22Rv1 (cell line): ENCODE measurements at regions not wholly inside any gene's neighbourhood (a gene's known extent, or its start where the extent isn't known, plus 50 kb on each side); places are given as distances from the start of the nearest gene placed in this dataset.

Experiments
- H3K27ac ChIP-seq: fragments of 450-650 bp; 2 replicates; pipeline ENCODE4 v1.5.1; 2017
- ZFX ChIP-seq: fragments of 450-650 bp; IDR thresholded peaks from 2 replicates; pipeline ENCODE4 v1.6.1; 2017; ENCODE audit warnings: antibody characterized with exemption, borderline replicate concordance
- TF ChIP-seq, protein P1 (sequence below): fragments of 450-650 bp; IDR thresholded peaks from 2 replicates; pipeline ENCODE4 v1.5.1; 2017; ENCODE audit warnings: mild to moderate bottlenecking

DNA sequence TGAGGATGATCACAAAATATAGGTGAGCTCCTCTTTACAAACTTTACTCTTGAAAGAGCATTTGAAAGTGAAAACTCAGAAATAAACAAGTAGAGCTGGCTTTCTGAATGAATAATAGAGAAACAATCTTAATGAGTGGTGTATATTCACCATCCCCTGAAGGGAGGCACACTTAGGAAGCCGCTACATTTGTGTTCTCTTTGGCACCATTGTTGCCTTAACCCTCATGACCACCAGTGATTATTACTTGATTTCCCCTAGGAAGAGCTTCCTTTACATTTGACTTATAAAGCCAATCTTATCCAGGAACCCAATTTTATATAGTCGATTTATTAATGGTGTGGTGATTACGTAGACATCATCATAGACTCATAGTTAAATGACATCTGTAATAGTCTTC is 883.9 kb downstream of the TBL1XR1 start:
- no peak for TF ChIP-seq ZFX
- TF ChIP-seq, protein P1, sequence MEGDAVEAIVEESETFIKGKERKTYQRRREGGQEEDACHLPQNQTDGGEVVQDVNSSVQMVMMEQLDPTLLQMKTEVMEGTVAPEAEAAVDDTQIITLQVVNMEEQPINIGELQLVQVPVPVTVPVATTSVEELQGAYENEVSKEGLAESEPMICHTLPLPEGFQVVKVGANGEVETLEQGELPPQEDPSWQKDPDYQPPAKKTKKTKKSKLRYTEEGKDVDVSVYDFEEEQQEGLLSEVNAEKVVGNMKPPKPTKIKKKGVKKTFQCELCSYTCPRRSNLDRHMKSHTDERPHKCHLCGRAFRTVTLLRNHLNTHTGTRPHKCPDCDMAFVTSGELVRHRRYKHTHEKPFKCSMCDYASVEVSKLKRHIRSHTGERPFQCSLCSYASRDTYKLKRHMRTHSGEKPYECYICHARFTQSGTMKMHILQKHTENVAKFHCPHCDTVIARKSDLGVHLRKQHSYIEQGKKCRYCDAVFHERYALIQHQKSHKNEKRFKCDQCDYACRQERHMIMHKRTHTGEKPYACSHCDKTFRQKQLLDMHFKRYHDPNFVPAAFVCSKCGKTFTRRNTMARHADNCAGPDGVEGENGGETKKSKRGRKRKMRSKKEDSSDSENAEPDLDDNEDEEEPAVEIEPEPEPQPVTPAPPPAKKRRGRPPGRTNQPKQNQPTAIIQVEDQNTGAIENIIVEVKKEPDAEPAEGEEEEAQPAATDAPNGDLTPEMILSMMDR = no peak
- no peak overlapping the region for H3K27ac ChIP-seq

DNA sequence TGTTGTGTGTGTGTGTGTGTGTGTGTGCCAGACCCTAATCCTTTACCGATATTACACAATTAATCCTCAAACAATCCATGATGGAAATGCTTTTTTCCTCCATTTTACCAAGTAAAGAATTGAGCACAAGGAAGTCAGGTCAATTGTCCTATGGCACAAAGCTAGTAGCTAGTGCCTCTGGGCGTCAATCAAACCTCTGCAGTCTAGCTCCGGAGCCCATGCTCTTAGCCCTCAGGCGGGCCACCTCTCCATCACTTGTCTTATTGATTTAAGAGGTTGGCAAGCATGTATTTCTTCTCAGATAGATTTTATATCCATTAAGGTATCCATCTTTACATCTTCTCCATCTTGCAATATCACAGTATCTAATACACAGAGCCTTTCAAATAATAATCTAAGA is 886.6 kb downstream of the TBL1XR1 start:
- H3K27ac ChIP-seq = no peak overlapping the region

GRCh38 chr3:176302271-176302670 is 895.0 kb downstream of the TBL1XR1 start:
- TF ChIP-seq ZFX = no peak
- H3K27ac ChIP-seq = no peak overlapping the region

More for the DNA sequence above, 886.6 kb downstream of the TBL1XR1 start:
- TF ChIP-seq, protein P1 = no peak
- TF ChIP-seq ZFX = no peak

GRCh38 chr3:176296066-176296597 is 901.1 kb downstream of the TBL1XR1 start:
- TF ChIP-seq ZFX = no peak
- TF ChIP-seq, protein P1 = no peak
- H3K27ac ChIP-seq = no peak overlapping the region

GRCh38 chr3:176293276-176293675 is 904.0 kb downstream of the TBL1XR1 start:
- H3K27ac ChIP-seq = no peak overlapping the region
- TF ChIP-seq, protein P1 = no peak
- TF ChIP-seq ZFX = no peak

- TF ChIP-seq, protein P1 = no peak
- TF ChIP-seq ZFX = no peak
- H3K27ac ChIP-seq = no peak overlapping the region
Observed at GRCh38 chr3:176286476-176287085, 910.7 kb downstream of the TBL1XR1 start.

DNA sequence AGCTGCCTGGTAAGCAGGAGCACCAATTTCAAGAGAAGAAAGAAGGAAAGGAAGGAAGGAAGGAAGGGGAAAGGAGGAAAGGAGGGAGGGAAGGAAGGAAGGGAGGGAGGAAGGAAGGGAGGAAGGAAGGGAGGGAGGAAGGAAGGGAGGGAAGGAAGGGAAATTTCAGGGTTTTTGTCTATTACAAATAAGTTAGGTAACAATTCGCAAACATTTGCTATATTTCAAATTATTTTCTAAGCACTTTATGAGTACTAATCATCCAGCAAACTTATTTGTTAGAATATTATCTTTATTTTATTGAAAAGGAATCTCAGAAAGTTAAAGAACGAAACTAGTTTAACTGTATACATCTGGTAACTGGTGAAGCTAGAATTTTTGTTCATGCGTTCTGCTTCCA is 921.7 kb downstream of the TBL1XR1 start:
- H3K27ac ChIP-seq = no peak overlapping the region
- TF ChIP-seq ZFX = no peak
- TF ChIP-seq, protein P1 = no peak
